ENCODE measurements at regions not wholly inside any gene's neighbourhood (a gene's known extent, or its start where the extent isn't known, plus 50 kb on each side); places are given as distances from the start of the nearest gene placed in this dataset.
A peak's percentile ranks its signal among the peaks of the same experiment; 100 is the strongest.

DNA sequence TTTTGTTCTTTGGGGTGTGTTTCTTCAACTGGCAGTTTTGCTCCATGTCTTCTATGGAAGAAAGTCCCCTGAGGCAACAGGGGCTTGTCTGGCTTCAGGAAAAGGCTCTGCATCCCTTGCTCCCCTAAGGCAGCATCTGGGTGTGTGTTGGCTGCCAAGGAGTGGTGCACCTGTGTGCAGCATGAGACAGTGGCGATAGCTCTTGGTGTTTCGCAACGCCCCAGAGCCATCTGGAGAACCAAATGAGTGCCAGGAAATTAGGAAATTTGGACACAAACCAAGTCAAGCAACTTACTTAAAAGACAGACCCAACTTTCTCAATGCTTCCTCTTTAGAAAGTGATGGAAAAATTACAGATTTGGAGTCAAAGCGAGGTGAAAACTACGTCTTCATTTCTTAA lies 1044.4 kb upstream of the CNTNAP5 start:
- intact Hi-C loops (cut with DNase I), result no loop called here
- peak in 5 of 10 donors; percentile 8 to 79 (median 72) for DNase-seq

DNA sequence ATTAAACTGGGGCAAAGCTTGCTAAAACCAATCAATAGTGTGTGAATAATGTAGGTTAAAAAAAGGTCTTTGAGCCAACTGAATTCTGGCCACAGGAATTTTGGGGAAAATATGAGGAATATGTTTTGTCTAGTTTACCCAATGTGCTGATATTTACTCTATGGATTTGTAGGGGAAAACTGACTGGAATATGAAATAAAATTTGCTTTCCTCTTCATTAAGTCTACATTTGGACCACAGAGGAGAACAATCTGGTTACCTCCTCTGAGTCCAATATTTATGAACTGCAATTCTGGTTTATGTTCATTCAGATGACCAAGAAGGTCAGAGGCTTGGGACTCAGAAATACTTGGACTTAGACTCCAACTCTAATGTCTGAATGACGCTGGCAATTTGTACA lies 1042.2 kb upstream of the CNTNAP5 start:
- no peak for DNase-seq

DNA sequence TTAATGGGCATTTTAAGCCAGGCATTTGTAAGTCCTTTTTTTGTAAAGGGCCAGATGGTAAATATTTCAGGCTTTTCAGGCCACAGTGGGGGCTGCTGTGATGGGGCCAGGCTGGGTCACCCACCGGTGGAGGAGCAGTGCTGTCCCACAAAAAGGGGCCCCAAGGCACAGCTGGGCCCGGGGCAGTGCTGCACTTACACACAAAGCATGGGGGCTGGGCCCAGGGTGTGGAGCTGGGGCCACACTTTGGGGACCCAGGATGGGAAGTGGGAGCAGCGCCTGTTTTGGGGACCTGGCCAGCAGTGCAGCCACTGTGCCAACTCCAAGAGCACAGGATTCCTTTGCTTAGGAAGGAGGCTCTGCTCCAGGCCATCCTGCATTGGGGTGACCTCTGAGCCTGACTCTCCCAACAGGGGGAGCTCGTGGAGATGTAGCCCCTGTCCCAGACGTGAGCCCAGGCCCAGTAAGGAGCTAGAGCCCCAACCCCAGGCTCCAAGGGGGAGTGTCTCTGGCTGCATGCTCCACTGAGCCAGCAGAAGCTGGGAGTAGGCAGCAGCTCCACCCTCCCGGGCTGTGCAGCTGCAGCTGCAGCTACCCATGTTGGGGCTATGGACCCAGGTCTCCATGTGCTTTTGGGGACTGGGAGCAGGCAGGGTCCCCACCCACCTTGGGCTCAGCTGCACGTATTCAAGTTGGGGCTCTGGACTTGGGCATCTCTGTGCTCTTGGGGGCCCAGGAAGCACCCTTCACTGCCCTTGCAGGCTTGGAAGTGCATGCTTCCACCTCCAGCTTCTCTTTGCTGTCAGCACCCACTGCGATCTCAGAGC lies 1036.5 kb upstream of the CNTNAP5 start:
- intact Hi-C loops (cut with DNase I), result no loop called here
- peak in 2 of 10 donors; percentile 62 to 69 for DNase-seq

More for the DNA sequence above, 1042.2 kb upstream of the CNTNAP5 start:
- intact Hi-C loops (cut with DNase I), result no loop called here

DNA sequence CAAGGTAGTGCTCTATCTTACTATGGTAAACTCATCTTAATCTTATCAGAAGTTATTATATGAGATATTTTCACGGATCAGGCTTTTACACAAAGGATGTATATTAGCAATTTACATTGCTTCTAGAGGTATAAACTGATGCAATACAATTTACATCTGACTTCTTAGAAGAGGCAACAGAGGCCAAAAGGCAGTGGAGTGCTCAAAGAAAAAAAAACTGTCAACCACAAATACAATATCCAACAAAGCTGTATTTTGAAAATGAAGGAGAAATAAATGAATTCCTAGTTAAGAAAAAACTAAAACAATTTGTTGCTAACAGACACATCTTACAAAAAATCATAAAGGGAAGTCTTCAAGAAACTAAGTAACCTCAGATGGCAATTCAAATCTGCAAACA lies 1031.5 kb upstream of the CNTNAP5 start:
- intact Hi-C loops (cut with DNase I), result no loop called here
- no peak for DNase-seq

DNA sequence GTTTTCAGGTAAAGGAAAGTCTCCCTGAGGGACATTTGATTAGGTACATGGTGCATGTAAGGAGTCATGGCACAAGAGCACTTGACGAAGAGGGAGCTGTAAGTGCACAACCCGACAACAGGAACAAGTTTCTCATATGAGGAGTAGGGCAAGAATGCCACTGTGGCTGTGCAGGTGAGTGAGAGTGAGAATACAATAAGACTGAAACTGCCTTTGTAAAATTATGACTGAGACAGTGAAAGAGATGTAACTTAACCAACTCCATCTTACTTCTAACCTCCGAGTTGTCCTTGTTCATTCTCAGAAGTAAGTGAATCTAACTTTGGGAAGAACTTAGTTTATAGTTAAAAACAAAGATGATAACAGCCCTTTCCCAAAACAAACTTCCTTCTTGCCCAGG lies 1025.8 kb upstream of the CNTNAP5 start:
- no peak for DNase-seq
- intact Hi-C loops (cut with DNase I), result no loop called here

DNA sequence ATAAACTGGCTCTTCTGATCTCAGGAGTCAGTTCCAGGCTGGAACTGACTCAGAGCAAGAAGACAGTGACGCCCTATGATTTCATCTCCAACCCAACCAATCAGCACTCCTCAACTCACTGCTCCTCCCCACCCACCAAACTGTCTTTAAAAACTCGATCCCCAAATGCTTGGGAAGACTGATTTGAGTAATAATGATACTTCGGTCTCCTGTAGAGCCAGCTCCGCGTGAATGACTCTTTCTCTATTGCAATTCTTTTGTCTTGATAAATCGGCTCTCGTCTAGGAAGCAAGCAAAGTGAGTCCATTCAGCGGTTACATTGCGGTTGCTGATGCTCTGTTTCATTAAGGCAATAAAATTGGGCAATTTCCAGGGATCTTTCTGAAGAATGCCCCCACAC lies 1025.3 kb upstream of the CNTNAP5 start:
- no peak for DNase-seq
- intact Hi-C loops (cut with DNase I), result no loop called here

DNA sequence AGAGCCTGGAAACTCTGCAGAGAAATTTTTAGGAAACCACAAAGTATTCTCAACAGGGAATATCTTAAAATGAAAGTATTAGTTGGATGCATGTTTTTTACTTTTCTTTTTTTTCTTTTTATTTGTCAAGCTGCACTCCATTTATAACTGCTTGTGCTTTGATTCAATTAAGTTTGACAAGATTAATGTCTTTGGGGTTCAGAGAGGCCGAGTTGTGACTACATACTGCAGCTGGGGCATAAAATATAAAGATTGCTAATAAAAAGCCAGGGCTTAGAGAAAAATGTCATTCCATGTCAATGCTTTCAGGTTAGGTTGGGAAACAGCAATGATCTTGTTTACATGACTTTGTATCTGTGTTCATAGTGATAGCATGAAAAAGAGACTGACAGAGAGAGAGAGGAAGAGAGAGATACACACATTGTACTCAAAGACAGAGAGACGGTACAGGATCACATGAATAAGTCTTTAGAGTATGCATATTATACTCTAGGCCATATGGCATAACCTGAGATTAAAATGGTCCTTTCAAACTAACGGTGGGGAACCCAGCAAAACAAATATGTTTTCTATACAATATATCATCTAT lies 1022.3 kb upstream of the CNTNAP5 start:
- DNase-seq, result no peak
- intact Hi-C loops (cut with DNase I), result no loop called here

DNA sequence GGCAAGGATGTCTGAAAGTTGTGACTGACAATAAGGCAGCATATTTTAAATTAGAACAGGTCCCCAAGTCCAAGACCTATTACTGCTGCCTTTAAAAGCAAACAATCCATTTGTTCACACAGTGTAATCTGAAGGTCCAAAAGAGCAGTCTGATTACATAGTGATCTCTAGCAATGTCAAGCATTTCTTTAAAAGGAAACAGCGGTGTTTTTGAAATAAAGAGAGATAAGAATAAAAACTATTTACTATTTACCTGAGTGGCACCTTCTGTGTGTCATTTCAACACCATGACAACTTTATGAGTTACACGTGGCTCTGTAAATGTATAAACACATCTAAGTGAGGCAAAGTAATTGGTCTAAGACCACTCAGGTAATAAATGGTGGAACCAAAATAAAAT lies 1009.9 kb upstream of the CNTNAP5 start:
- intact Hi-C loops (cut with DNase I), result no loop called here
- DNase-seq, result no peak

DNA sequence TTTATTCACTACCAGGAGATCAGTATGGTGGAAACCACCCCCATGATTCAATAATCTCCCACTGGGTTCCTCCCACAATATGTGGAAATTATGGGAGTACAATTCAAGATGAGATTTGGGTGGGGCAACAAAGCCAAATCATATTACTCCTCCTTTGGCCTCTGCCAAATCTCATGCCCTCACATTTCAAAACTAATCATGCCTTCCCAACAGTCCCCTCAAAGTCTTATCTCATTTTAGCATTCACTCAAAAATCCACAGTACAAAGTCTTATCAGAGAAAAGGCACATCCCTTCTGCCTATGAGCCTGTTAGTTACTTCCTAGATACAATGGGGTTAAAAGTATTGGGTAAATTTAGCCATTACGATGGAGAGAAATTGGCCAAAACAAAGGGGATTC lies 989.5 kb upstream of the CNTNAP5 start:
- intact Hi-C loops (cut with DNase I), result no loop called here
- DNase-seq, result no peak

DNA sequence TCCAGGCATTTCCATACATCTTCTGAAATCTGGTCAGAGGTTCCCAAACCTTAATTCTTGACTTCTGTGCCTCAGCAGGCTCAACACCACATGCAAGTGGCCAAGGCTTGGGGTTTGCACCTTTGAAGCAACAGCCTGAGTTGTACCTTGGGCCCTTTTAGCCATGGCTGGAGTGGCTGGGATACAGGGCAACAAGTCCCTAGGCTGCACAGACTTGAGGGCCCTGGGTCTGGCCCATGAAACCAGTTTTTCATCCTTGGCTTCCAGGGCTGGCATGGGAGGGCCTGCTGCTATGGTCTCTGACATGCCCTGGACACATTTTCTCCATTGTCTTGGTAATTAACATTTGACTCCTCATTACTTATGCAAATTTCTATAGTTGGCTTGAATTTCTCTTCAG lies 988.8 kb upstream of the CNTNAP5 start:
- peak in 1 of 10 donors; percentile 49 for DNase-seq
- intact Hi-C loops (cut with DNase I), result no loop called here

DNA sequence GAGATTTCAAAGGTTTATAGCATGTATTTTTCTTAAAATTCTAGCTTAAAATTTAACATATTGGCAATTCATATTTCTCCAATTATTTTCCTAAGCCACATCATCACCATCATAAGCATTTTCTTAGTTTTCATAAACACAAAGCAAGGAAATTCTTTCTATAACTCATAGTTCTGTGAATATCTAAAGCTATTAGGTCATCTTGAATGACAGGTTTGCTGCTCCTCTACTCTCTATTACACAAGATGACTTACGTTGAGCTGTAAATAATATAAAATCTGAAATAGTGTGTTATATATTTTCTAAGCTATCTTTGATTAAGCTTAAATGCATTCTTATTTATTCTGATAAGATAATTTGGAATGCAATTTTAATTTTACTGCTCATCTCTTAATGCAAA lies 984.6 kb upstream of the CNTNAP5 start:
- no peak for DNase-seq
- intact Hi-C loops (cut with DNase I), result no loop called here

DNA sequence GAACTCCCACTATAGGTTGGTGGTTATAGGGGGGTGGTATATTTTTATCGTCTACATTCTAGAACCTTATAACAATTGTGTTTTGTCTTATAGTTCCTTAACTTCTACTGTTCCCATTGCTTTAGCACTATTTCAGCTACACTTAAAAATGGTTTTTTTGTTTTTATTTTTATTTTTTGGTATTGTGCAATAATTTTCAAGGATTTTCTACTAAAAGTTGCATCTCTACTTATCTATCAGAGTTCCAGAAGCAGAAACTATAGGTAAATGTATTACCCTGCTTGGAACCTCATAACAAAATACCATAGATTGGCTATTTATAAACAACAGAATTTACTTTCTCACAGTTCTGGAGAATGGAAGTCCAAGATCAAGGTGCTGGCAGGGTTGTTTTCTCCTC lies 981.6 kb upstream of the CNTNAP5 start:
- intact Hi-C loops (cut with DNase I), result no loop called here
- no peak for DNase-seq

DNA sequence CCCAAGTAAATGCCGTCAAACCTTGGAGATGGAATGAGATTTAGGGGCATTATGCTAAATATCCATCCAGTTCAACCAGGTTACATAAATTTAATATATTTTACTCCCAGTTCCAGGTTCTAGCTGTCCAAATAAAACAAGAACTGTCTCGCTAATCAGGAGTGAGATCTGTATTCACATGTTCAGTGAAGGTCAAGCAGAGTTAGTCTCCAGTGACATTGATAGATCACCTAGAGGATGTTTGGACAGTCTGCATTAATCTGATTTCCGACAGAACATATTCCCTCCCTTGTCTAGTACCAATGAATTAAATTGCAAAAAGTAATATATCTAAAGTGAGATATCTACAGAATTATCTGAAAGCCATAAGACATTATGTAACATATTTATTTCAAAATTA lies 979.4 kb upstream of the CNTNAP5 start:
- no peak for DNase-seq
- intact Hi-C loops (cut with DNase I), result no loop called here

DNA sequence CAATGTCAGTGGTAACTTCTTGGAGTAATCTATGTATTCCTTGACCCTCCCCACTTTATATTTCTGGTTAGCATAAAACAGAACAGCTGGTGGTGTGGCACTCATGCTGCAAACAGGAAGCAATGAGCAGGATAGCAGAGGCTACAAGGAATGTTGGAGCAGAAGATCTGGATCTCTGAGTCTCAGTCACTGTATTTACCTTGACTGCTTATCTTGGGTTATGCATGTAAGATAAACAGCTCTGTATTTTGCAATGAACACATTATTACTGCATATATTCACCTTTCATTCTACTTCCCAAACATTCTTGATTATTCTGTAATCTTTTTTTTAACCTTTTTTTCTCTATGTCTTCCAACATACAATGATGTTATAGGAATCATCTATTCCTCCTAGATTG lies 977.9 kb upstream of the CNTNAP5 start:
- intact Hi-C loops (cut with DNase I), result no loop called here
- no peak for DNase-seq

DNA sequence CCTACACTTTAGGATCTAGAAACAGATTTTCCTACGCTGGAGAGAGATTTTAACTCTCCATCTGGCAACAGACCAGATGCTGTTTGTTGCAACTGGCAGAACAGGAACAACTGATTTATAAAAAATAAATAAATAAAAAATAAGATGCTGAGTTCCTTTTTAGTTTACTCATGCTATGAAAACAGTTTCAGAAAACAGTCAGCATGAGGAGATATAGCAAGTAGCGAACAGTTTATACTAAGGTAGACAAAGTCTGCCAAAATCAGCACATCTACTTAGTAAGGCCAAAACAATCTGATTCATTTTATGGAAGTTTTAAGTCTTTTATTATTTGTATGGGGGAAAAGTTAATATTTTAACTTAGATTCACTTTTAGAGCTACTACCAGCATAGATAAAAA lies 974.0 kb upstream of the CNTNAP5 start:
- DNase-seq, result no peak

DNA sequence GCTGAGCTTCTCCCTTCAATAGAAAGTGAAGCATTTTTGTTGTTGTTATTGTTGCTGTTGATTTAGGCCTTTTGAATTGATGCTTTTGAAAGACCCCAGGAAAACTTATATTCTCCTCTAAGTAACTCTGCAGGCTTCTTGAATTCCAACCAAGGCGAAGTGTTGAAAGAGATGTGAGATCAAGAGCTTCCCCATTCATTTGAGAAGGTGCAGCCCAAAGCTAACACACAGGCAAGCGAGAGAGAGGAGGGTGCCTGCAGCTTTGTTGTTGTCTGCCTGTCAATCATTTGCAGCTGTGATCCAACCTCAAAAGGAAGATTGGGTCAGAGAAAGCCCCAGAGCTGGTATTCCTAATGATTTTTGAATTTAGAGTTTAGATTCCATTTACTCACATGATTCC lies 963.6 kb upstream of the CNTNAP5 start:
- DNase-seq, result no peak
- intact Hi-C loops (cut with DNase I), result no loop called here

More for the DNA sequence above, 974.0 kb upstream of the CNTNAP5 start:
- intact Hi-C loops (cut with DNase I), result no loop called here

DNA sequence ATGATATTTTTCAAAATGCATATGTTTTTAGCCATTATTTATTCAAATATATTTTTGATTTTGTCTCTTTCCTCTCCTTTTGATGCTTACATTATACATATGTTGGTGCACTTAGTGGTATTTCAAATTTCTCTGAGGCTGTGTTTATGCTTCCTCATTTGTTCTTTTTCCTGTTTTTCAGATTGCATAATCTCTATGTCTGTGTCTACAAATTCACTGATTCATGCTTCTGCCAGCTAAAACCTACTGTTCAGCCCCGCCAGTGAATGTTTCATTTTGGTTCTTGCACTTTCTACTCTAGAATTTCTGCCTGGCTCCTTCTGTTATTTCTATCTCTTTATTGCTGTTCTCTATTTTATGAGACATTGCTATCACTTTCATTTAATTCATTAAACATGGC lies 951.7 kb upstream of the CNTNAP5 start:
- no peak for DNase-seq
- intact Hi-C loops (cut with DNase I), result no loop called here

DNA sequence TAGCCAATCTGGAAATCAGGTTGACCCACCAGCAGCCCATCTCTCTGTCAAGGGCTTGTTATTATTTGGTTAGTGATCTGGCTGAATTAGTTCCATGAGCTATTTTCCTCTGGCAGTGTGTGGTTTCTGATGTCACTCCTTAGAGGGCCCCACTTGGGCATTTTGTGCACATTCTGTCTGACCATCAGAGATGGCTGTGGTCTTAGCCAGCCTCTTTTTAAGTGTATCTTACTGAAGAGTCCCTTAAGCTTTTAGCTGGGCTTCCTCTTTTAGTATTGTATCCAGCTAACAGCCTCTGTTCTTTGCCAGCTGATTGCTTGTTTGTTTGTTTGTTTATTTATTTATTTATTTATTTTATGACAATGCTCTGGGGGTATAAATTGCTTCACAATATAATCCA lies 951.1 kb upstream of the CNTNAP5 start:
- intact Hi-C loops (cut with DNase I), result no loop called here
- no peak for DNase-seq

DNA sequence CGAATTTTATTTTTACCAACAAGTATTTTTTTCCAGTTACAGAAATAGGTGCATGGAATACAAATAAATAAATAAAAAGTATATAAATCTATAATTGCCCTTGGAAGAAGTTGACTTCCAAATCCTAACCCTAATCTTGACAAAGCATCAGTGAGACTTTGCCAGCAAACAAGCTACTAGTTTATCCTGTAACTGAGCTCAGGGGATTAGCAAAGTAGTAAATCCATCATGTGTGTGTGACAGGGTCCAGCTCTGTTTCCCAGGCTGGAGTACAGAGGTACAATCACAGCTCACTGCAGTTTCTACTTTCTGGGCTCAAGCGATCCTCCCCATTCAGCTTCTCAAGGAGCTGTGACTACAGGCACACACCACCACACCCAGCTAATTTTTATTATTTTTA lies 948.0 kb upstream of the CNTNAP5 start:
- intact Hi-C loops (cut with DNase I), result no loop called here
- DNase-seq, result no peak

DNA sequence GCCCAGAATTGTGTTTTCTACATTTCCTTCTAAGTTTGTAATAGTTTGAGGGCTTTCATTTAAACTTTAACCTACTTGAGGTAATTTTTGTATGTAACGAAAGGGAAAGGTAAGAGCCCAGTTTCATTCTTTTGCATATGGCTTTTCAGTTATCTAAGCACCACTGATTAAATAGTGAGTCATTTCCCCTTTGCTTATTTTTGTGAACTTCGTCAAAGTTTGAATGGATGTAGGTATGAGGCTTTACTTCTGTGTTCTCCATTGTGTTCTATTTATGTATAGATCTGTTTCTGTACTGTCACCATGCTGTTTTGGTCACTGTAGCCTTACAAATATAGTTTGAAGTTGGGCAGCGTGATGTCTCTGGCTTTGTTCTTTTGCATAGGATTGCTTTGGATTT lies 944.8 kb upstream of the CNTNAP5 start:
- no peak for DNase-seq
- intact Hi-C loops (cut with DNase I), result no loop called here

DNA sequence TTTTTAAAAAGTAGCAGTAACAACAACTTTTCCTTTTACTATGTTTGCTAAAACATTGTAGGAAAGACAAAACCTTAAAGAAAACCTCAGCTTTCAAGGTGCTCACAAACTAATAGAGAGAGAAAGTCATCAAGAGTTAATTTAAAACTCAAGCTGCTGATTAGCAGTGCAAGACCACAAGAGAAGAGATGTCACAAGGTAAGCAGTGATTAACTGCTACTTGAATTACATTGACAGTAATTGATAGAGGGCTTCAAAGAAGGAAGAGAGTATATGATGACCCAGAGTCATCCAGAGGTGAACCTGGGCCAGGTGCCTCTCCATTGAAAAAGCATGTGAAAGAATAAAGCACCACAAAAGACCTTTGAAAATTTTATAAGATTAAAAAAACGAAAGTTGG lies 939.6 kb upstream of the CNTNAP5 start:
- intact Hi-C loops (cut with DNase I), result no loop called here
- DNase-seq, result no peak

DNA sequence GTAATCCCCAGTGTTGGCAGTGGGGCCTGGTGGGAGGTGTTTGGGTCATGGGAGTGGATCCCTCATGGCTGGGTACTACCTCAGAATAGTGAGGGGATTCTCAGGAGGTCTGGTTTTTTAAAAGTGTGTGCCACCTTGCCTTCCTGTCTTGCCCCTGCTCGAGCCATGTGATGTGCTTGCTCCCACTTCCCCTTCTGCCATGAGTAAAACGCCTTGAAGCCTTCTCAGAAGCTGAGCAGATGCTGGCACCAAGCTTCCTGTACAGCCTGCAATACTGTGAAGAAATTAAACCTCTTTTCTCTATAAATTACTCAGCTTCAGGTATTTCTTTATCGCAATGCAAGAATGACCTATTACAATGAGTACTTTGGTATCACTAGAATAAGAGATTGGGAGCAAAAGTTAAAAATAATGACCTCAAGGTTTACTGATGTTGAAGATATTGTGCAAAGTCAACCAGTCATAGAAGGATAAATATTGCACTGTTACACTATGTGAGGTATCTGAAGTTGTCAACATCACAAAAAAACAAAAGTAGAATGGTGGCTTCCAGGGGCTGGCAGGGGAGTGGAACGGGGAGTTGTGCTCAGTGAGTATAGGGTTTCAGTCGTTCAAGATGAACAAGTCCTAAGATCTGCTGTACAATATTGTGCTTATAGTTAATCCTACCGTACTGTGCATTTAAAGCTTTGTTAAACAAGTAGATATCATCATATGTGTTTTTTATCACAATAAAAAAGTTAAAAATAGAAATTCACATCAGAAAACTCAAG lies 938.3 kb upstream of the CNTNAP5 start:
- intact Hi-C loops (cut with DNase I), result no loop called here
- peak in 1 of 10 donors; percentile 32 for DNase-seq

All from posterior cingulate gyrus (tissue), 11 donors.